Tibial nerve (tissue), 4 donors: ENCODE measurements at regions not wholly inside any gene's neighbourhood (a gene's known extent, or its start where the extent isn't known, plus 50 kb on each side); places are given as distances from the start of the nearest gene placed in this dataset.

ENCODE experiments used
- DNase-seq, 2 donors: peaks; one replicate each; pipeline ENCODE4 v3.0.0-alpha.2; 2019; ENCODE audit warnings: low spot score in 2 of 2
- H3K27ac ChIP-seq, 4 donors: fragments of 200-600 bp; sonication (generic) in 3 of 4; one replicate each; pipeline ENCODE4 v1.5.1; 2017 to 2019; ENCODE audit warnings: mild to moderate bottlenecking in 1 of 4
- H3K27me3 ChIP-seq, 2 donors: fragments of 200-600 bp; sonication (generic) in 1 of 2; one replicate each; pipeline versions ENCODE4 v1.5.1 to v1.6.0; 2017 to 2019
- H3K36me3 ChIP-seq, 3 donors: fragments of 200-600 bp; sonication (generic); one replicate each; pipeline ENCODE4 v1.5.1; 2018 to 2019
- H3K4me1 ChIP-seq, 4 donors: fragments of 200-600 bp; sonication (generic) in 3 of 4; one replicate each; pipeline ENCODE4 v1.5.1; 2017 to 2019
- H3K4me3 ChIP-seq, 4 donors: fragments of 200-600 bp; sonication (generic) in 3 of 4; one replicate each; pipeline ENCODE4 v1.5.1; 2017 to 2019; ENCODE audit warnings: mild to moderate bottlenecking in 1 of 4, moderate library complexity in 1 of 4
- H3K9me3 ChIP-seq, 4 donors: fragments of 200-600 bp; sonication (generic) in 3 of 4; one replicate each; pipeline ENCODE4 v1.5.1; 2017 to 2019
- EP300 ChIP-seq, 2 donors: sonication (generic); formaldehyde crosslinking; IDR thresholded peaks; one replicate each; pipeline ENCODE4 v1.6.1; 2017; ENCODE audit warnings: antibody characterized with exemption in 2 of 2, mild to moderate bottlenecking in 1 of 2
- POLR2A ChIP-seq, 2 donors: fragments of 450-650 bp; IDR thresholded peaks; one replicate each; pipeline ENCODE4 v1.6.1; 2017; ENCODE audit warnings: antibody characterized with exemption in 2 of 2, mild to moderate bottlenecking in 2 of 2, moderate library complexity in 2 of 2
- WGBS, 2 donors: methylation state at CpG; one replicate each; pipeline ENCODE4 v1.1.5; 2018; 5-methylcytosine and 5-hydroxymethylcytosine counted together
- TF ChIP-seq, protein P1 (sequence below), 5 experiments: fragments of 200-600 bp in 3 of 5; fragments of 450-650 bp in 2 of 5; sonication (generic) in 3 of 5; IDR thresholded peaks; one replicate each; pipeline ENCODE4 v1.5.1; 2016 to 2019; ENCODE audit warnings: antibody characterized with exemption in 5 of 5, mild to moderate bottlenecking in 3 of 5, moderate library complexity in 2 of 5

DNA sequence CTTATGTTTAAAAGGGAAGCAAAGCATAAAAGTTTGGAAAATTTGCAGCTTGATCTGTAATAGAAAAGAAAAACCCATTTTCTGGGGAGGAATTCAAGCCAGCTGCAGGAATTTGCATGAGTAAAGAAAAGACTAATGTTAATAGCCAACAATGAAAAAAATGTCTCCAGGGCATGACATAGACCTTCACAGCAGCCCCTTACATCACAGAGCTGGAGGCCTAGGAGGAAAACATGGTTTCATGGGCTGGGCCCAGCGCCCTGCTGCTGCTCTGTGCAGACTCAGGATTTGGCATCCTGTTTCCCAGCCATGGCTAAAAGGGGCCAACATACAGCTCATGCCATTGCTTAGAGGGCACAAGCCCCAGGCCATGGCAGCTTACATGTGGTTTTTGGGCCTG lies 411.6 kb upstream of the MC4R start:
- Histone ChIP-seq H3K9me3 (peaks cover 0 to 7% (median 0%) of the 10 kb centered on the region in 4 donors), H3K36me3 (no peaks in the 10 kb centered on the region), H3K27me3 (no peaks in the 10 kb centered on the region), H3K27ac (no peak overlapping the region), H3K4me3 (no peak overlapping the region), H3K4me1 (no peaks in the 10 kb centered on the region)
- DNase-seq = no peak
- no peak for TF ChIP-seq POLR2A (IDR thresholded peaks at IDR 0.05)
- no peak for TF ChIP-seq EP300 (IDR thresholded peaks at IDR 0.05)
- TF ChIP-seq, protein P1, sequence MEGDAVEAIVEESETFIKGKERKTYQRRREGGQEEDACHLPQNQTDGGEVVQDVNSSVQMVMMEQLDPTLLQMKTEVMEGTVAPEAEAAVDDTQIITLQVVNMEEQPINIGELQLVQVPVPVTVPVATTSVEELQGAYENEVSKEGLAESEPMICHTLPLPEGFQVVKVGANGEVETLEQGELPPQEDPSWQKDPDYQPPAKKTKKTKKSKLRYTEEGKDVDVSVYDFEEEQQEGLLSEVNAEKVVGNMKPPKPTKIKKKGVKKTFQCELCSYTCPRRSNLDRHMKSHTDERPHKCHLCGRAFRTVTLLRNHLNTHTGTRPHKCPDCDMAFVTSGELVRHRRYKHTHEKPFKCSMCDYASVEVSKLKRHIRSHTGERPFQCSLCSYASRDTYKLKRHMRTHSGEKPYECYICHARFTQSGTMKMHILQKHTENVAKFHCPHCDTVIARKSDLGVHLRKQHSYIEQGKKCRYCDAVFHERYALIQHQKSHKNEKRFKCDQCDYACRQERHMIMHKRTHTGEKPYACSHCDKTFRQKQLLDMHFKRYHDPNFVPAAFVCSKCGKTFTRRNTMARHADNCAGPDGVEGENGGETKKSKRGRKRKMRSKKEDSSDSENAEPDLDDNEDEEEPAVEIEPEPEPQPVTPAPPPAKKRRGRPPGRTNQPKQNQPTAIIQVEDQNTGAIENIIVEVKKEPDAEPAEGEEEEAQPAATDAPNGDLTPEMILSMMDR (IDR thresholded peaks at IDR 0.05) = no peak
- 75 to 88% methylated on average over 1 of the region's 1 CpG for WGBS, 2 donors

DNA sequence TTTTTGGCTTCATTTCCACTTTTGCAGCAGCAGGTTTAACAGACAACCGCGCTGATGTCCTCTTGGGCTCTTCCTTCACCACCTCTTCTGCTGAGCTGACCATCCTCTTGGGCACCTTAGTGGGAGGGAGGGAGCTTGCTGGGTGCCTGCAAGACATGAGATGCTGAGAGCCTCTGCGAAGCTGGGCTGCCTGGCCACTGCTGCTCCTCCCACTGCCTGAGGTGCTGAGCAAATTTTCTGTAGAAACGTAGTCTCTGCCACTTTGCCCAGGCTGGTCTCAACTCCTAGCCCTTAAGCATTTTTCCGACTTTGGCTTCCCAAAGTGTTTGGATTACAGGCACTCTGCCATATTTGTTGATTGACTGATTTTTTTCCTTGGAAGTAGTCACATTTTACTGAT lies 422.2 kb upstream of the MC4R start:
- Histone ChIP-seq H3K4me3 (no peak overlapping the region), H3K4me1 (no peaks in the 10 kb centered on the region), H3K36me3 (no peaks in the 10 kb centered on the region), H3K9me3 (peaks cover 0 to 8% (median 0%) of the 10 kb centered on the region in 4 donors), H3K27me3 (no peaks in the 10 kb centered on the region), H3K27ac (no peak overlapping the region)
- TF ChIP-seq, protein P1 (IDR thresholded peaks at IDR 0.05) = no peak
- TF ChIP-seq POLR2A (IDR thresholded peaks at IDR 0.05) = no peak
- no peak for TF ChIP-seq EP300 (IDR thresholded peaks at IDR 0.05)
- DNase-seq = no peak
- WGBS, 2 donors = 76 to 79% methylated on average over 5 of the region's 5 CpGs

DNA sequence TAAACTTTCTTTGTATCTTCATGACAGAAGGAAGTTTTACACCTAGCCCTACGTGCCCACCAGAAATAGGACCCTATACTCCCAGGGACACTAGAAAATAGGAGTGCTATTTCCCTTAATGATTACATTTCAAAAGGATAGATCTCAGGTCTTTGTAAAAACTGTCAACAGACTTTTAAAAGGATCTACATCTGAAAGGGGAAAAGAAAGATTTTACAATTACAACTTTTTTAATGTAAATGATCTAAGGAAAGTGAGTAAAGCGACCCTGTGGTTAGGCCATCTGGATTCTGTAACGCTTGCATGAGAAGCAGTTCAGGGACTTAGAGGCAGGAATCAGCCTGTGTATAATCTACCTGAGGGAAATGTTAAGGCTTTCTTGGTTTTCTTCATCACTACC lies 431.8 kb upstream of the MC4R start:
- DNase-seq = no peak
- Histone ChIP-seq H3K4me1 (no peaks in the 10 kb centered on the region), H3K27ac (no peak overlapping the region), H3K27me3 (no peaks in the 10 kb centered on the region), H3K36me3 (no peaks in the 10 kb centered on the region), H3K9me3 (no peaks in the 10 kb centered on the region), H3K4me3 (no peak overlapping the region)
- 52 to 69% methylated on average over 3 of the region's 3 CpGs for WGBS, 2 donors
- TF ChIP-seq EP300 (IDR thresholded peaks at IDR 0.05) = no peak
- TF ChIP-seq POLR2A (IDR thresholded peaks at IDR 0.05) = no peak
- TF ChIP-seq, protein P1 (IDR thresholded peaks at IDR 0.05) = no peak

DNA sequence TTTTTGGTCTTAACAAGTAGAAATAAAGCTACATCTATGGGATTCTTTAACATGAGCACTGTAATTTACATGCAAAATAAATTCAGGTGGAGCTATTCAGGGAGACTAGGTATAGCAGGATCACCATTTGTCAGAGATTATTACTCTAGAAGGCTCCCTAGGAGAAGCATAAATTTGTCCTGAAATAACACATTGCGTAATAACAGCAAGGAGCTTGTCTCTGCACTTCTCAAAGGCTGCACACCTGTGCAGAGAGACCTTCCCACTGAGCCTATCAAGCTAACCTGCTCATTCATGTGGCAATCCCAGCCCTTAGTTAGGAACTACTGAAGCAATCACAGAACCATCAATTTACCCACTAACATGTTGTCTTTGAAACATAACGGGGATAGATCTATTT lies 437.4 kb upstream of the MC4R start:
- no peaks in the 10 kb centered on the region for H3K36me3 ChIP-seq
- no peaks in the 10 kb centered on the region for H3K27me3 ChIP-seq
- H3K4me1 ChIP-seq = no peaks in the 10 kb centered on the region
- H3K27ac ChIP-seq = no peak overlapping the region
- H3K9me3 ChIP-seq = no peaks in the 10 kb centered on the region
- no peak overlapping the region for H3K4me3 ChIP-seq
- WGBS, 2 donors = 91 to 93% methylated on average over 2 of the region's 2 CpGs
- TF ChIP-seq EP300 (IDR thresholded peaks at IDR 0.05) (no peak), POLR2A (IDR thresholded peaks at IDR 0.05) (no peak)
- TF ChIP-seq, protein P1 (IDR thresholded peaks at IDR 0.05) = no peak
- no peak for DNase-seq

DNA sequence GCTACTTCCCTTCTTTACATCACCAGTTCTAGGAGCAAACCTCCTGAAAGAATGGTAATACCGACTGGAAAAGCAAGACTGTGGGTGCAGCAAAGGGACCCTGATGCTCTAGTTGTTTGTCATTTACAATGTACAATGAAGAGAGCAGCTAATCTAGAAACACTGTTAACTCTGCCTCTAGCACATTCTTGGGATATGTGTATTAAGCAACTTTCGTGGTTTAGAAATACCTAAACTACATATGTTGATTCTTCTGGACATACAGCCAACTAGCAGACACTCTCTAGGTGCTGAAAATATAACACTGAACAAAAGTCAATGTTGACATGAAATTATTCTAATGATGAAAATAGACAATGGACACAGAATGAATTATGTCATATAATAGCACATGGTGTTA lies 440.3 kb upstream of the MC4R start:
- H3K27me3 ChIP-seq = no peaks in the 10 kb centered on the region
- no peak overlapping the region for H3K27ac ChIP-seq
- H3K4me3 ChIP-seq = no peak overlapping the region
- H3K36me3 ChIP-seq = no peaks in the 10 kb centered on the region
- H3K9me3 ChIP-seq = no peaks in the 10 kb centered on the region
- WGBS, 2 donors = 71 to 87% methylated on average over 2 of the region's 2 CpGs
- no peak for TF ChIP-seq POLR2A (IDR thresholded peaks at IDR 0.05)
- TF ChIP-seq, protein P1 (IDR thresholded peaks at IDR 0.05) = no peak
- TF ChIP-seq EP300 (IDR thresholded peaks at IDR 0.05) = no peak
- no peaks in the 10 kb centered on the region for H3K4me1 ChIP-seq
- no peak for DNase-seq
